Panc1 (cell line): ENCODE measurements at regions not wholly inside any gene's neighbourhood (a gene's known extent, or its start where the extent isn't known, plus 50 kb on each side); places are given as distances from the start of the nearest gene placed in this dataset.

Source experiments
- CTCF ChIP-seq: fragments of 450-650 bp; IDR thresholded peaks from 2 replicates; pipeline ENCODE4 v1.5.1; 2017; ENCODE audit warnings: mild to moderate bottlenecking
- POLR2AphosphoS5 ChIP-seq: IDR thresholded peaks from 2 replicates; pipeline ENCODE4 v1.6.1; 2012; ENCODE audit warnings: mild to moderate bottlenecking, low read depth, low read length, moderate library complexity
- REST ChIP-seq, 2 experiments: IDR thresholded peaks; 2 replicates each; pipeline ENCODE4 v1.6.1; 2011 to 2012; ENCODE audit warnings: low read depth in 2 of 2, control low read depth in 1 of 2, low read length in 1 of 2, mild to moderate bottlenecking in 1 of 2, moderate library complexity in 1 of 2; ENCODE audit not compliant: insufficient read depth in 1 of 2
- SIN3A ChIP-seq: IDR thresholded peaks from 2 replicates; pipeline ENCODE4 v1.6.1; 2012; ENCODE audit warnings: low read depth, mild to moderate bottlenecking, low read length, moderate library complexity, borderline replicate concordance; ENCODE audit not compliant: insufficient read depth
- TCF7L2 ChIP-seq: IDR thresholded peaks from 2 replicates; pipeline ENCODE4 v1.6.1; 2011; ENCODE audit warnings: mild to moderate bottlenecking, low read depth, low read length, inconsistent platforms

- TF ChIP-seq CTCF (no peak), REST (IDR thresholded peaks at IDR 0.05; ENCODE audit: insufficient read depth in 1 of 2, low read depth in 2 of 2, low read length in 1 of 2) (no peak), POLR2AphosphoS5 (no peak), TCF7L2 (no peak), SIN3A (no peak)
These were observed 158.2 kb upstream of the C14orf180 start for GRCh38 chr14:104421401-104421821.
